Stomach (tissue), 4 donors: ENCODE measurements at regions not wholly inside any gene's neighbourhood (a gene's known extent, or its start where the extent isn't known, plus 50 kb on each side); places are given as distances from the start of the nearest gene placed in this dataset.

ENCODE experiments used
- CTCF ChIP-seq, 7 experiments: fragments of 450-650 bp in 4 of 7; fragments of 200-600 bp in 3 of 7; sonication (generic) in 3 of 7; IDR thresholded peaks; one replicate each; pipeline ENCODE4 v1.5.1; 2016 to 2019; ENCODE audit warnings: antibody characterized with exemption in 7 of 7, control low read depth in 2 of 7, mild to moderate bottlenecking in 1 of 7
- POLR2A ChIP-seq, 4 donors: fragments of 450-650 bp; IDR thresholded peaks; one replicate each; pipeline ENCODE4 v1.6.1; 2016; ENCODE audit warnings: antibody characterized with exemption in 4 of 4, control low read depth in 2 of 4, mild to moderate bottlenecking in 1 of 4, moderate library complexity in 1 of 4
- POLR2AphosphoS5 ChIP-seq, 3 donors: sonication (generic); formaldehyde crosslinking; IDR thresholded peaks; one replicate each; pipeline ENCODE4 v1.6.1; 2016; ENCODE audit warnings: antibody characterized with exemption in 3 of 3

GRCh38 chr1:29581256-29581655, 344.9 kb downstream of the PTPRU start:
- no peak for TF ChIP-seq POLR2A (IDR thresholded peaks at IDR 0.05)
- TF ChIP-seq CTCF (IDR thresholded peaks at IDR 0.05), result no peak
- TF ChIP-seq POLR2AphosphoS5 (IDR thresholded peaks at IDR 0.05), result no peak
